ENCODE measurements at regions not wholly inside any gene's neighbourhood (a gene's known extent, or its start where the extent isn't known, plus 50 kb on each side); places are given as distances from the start of the nearest gene placed in this dataset.

DNA sequence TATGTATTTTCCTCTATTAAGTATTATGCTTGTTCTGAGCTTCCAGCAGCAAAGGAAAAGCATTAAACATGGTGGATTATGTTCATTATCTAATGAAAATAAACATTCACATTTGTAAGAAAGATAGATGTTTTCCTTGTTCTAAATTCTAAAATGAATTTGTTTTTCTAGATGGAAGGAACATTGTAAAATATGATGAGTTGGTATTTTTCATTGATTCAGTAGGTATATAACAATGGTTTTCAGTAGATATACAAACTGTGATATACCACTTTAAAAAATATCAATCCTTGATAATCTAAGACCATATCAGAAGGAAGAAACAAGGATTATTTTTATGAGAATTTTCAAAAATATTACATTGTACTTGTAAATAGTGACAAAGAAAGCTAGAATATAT is 290.6 kb upstream of the GOLIM4 start:
- Histone ChIP-seq H3K27ac (ENCODE audit: extremely low read length, insufficient read depth, low read length) (no peak overlapping the region), H3K27me3 (ENCODE audit: control insufficient read depth in 1 of 2, insufficient read depth in 2 of 2, low read length in 2 of 2) (no peaks in the 10 kb centered on the region), H2AFZ (ENCODE audit: low read length) (no peak overlapping the region), H3K79me2 (ENCODE audit: insufficient read depth, low read length) (no peaks in the 10 kb centered on the region), H3K36me3 (replicated peaks in 1 of 2; ENCODE audit: control insufficient read depth in 1 of 2, insufficient read depth in 2 of 2, low read length in 2 of 2) (no peaks in the 10 kb centered on the region), H3K4me1 (ENCODE audit: insufficient read depth, low read length) (no peaks in the 10 kb centered on the region), H3K4me2 (ENCODE audit: low read depth, low read length) (no peak overlapping the region), H3K9me3 (ENCODE audit: low read length) (no peaks in the 10 kb centered on the region), H3K4me3 (replicated peaks in 1 of 3; ENCODE audit: insufficient read depth in 1 of 3, low read depth in 2 of 3, low read length in 3 of 3) (no peak overlapping the region), H3K9ac (ENCODE audit: insufficient read depth, low read depth, low read length) (no peak overlapping the region), H4K20me1 (ENCODE audit: insufficient read depth, low read length) (no peaks in the 10 kb centered on the region)
- TF ChIP-seq MAFF (IDR thresholded peaks at IDR 0.05; ENCODE audit: low read depth, low read length), result peak; percentile 53; the same call in 1 of the 2 replicates
- no peak for TF ChIP-seq NFE2L2 (IDR thresholded peaks at IDR 0.05; ENCODE audit: low read length)
- TF ChIP-seq BCL6 (CRISPR knock-in tag; IDR thresholded peaks at IDR 0.05), result no peak
- peak; percentile 46 to 72; a peak in 3 of 4 replicates for TF ChIP-seq MAFK (conservative IDR thresholded peaks at IDR 0.05 in 1 of 2, IDR thresholded peaks at IDR 0.05 in 1 of 2; ENCODE audit: low read length in 2 of 2)
- no peak for TF ChIP-seq STAG1 (CRISPR knock-in tag; IDR thresholded peaks at IDR 0.05)
- CTCF ChIA-PET (ENCODE audit: low intra/inter-chr PET ratio, low total read pairs), result no interaction called here
- POLR2A ChIA-PET, result no interaction called here
- DNase-seq (ENCODE audit: low spot score) (no peak), FAIRE-seq (no peak), ATAC-seq (no peak)
- no TSS peak for BruUV-seq (replicated peaks)
- intact Hi-C loops (cut with micrococcal nuclease; ENCODE audit: unreplicated experiment) (no loop called here), in situ Hi-C loops (cut with HindIII; ENCODE audit: extremely low pct_ligation_motif_present, low pct_unique_long_range_greater_than_20kb) (no loop called here)

DNA sequence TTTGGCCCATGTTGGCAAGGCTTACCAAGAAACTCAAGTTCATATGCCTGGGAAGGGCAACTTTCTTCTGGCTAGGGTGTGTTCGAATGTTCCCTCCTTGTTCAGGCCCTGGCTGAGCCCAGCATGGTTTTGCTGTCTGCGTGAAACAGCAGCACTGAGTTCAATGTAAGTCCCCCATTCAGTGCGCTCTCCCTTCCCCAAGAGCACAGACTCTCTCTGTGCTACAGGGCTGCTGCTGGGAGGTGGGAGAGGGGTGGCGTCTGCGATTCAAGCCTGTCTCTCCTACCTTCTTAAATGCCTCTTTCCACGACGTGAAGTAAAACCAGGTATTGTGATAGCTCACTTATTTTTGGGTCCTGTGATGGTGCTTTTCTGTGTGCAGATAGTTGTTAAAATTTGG is 289.3 kb upstream of the GOLIM4 start:
- Histone ChIP-seq H3K9me3 (ENCODE audit: low read length) (no peaks in the 10 kb centered on the region), H3K4me3 (replicated peaks in 1 of 3; ENCODE audit: insufficient read depth in 1 of 3, low read depth in 2 of 3, low read length in 3 of 3) (no peak overlapping the region), H3K79me2 (ENCODE audit: insufficient read depth, low read length) (no peaks in the 10 kb centered on the region), H2AFZ (ENCODE audit: low read length) (no peak overlapping the region), H3K9ac (ENCODE audit: insufficient read depth, low read depth, low read length) (no peak overlapping the region), H3K36me3 (replicated peaks in 1 of 2; ENCODE audit: control insufficient read depth in 1 of 2, insufficient read depth in 2 of 2, low read length in 2 of 2) (no peaks in the 10 kb centered on the region), H4K20me1 (ENCODE audit: insufficient read depth, low read length) (no peaks in the 10 kb centered on the region), H3K27me3 (ENCODE audit: control insufficient read depth in 1 of 2, insufficient read depth in 2 of 2, low read length in 2 of 2) (no peaks in the 10 kb centered on the region), H3K27ac (ENCODE audit: extremely low read length, insufficient read depth, low read length) (no peak overlapping the region), H3K4me1 (ENCODE audit: insufficient read depth, low read length) (no peaks in the 10 kb centered on the region), H3K4me2 (ENCODE audit: low read depth, low read length) (no peak overlapping the region)
- FAIRE-seq, result no peak
- intact Hi-C loops (cut with micrococcal nuclease; ENCODE audit: unreplicated experiment), result no loop called here
- BruUV-seq (replicated peaks), result no TSS peak
- ChIA-PET POLR2A (no interaction called here), CTCF (ENCODE audit: low intra/inter-chr PET ratio, low total read pairs) (no interaction called here)
- ATAC-seq, result no peak
- DNase-seq (ENCODE audit: low spot score), result no peak
- whole genome bisulfite sequencing (ENCODE audit: low lambda C conversion rate), result 0% methylated on average over 7 of the region's 7 CpGs
- in situ Hi-C loops (cut with HindIII; ENCODE audit: extremely low pct_ligation_motif_present, low pct_unique_long_range_greater_than_20kb), result no loop called here
- TF ChIP-seq MBD4 (IDR thresholded peaks at IDR 0.05; ENCODE audit: borderline replicate concordance, low read length), result no peak
- TF ChIP-seq NFATC3 (CRISPR knock-in tag; IDR thresholded peaks at IDR 0.05), result no peak
- TF ChIP-seq, protein P1, sequence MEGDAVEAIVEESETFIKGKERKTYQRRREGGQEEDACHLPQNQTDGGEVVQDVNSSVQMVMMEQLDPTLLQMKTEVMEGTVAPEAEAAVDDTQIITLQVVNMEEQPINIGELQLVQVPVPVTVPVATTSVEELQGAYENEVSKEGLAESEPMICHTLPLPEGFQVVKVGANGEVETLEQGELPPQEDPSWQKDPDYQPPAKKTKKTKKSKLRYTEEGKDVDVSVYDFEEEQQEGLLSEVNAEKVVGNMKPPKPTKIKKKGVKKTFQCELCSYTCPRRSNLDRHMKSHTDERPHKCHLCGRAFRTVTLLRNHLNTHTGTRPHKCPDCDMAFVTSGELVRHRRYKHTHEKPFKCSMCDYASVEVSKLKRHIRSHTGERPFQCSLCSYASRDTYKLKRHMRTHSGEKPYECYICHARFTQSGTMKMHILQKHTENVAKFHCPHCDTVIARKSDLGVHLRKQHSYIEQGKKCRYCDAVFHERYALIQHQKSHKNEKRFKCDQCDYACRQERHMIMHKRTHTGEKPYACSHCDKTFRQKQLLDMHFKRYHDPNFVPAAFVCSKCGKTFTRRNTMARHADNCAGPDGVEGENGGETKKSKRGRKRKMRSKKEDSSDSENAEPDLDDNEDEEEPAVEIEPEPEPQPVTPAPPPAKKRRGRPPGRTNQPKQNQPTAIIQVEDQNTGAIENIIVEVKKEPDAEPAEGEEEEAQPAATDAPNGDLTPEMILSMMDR (CRISPR knock-in tag; IDR thresholded peaks at IDR 0.05), result no peak
- TF ChIP-seq, protein P2, sequence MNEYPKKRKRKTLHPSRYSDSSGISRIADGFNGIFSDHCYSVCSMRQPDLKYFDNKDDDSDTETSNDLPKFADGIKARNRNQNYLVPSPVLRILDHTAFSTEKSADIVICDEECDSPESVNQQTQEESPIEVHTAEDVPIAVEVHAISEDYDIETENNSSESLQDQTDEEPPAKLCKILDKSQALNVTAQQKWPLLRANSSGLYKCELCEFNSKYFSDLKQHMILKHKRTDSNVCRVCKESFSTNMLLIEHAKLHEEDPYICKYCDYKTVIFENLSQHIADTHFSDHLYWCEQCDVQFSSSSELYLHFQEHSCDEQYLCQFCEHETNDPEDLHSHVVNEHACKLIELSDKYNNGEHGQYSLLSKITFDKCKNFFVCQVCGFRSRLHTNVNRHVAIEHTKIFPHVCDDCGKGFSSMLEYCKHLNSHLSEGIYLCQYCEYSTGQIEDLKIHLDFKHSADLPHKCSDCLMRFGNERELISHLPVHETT (CRISPR knock-in tag; conservative IDR thresholded peaks at IDR 0.05), result no peak
- TF ChIP-seq, protein P3, sequence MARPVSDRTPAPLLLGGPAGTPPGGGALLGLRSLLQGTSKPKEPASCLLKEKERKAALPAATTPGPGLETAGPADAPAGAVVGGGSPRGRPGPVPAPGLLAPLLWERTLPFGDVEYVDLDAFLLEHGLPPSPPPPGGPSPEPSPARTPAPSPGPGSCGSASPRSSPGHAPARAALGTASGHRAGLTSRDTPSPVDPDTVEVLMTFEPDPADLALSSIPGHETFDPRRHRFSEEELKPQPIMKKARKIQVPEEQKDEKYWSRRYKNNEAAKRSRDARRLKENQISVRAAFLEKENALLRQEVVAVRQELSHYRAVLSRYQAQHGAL (CRISPR knock-in tag; IDR thresholded peaks at IDR 0.05; ENCODE audit: not compliant biosample characterization), result no peak
- TF ChIP-seq, protein P4, sequence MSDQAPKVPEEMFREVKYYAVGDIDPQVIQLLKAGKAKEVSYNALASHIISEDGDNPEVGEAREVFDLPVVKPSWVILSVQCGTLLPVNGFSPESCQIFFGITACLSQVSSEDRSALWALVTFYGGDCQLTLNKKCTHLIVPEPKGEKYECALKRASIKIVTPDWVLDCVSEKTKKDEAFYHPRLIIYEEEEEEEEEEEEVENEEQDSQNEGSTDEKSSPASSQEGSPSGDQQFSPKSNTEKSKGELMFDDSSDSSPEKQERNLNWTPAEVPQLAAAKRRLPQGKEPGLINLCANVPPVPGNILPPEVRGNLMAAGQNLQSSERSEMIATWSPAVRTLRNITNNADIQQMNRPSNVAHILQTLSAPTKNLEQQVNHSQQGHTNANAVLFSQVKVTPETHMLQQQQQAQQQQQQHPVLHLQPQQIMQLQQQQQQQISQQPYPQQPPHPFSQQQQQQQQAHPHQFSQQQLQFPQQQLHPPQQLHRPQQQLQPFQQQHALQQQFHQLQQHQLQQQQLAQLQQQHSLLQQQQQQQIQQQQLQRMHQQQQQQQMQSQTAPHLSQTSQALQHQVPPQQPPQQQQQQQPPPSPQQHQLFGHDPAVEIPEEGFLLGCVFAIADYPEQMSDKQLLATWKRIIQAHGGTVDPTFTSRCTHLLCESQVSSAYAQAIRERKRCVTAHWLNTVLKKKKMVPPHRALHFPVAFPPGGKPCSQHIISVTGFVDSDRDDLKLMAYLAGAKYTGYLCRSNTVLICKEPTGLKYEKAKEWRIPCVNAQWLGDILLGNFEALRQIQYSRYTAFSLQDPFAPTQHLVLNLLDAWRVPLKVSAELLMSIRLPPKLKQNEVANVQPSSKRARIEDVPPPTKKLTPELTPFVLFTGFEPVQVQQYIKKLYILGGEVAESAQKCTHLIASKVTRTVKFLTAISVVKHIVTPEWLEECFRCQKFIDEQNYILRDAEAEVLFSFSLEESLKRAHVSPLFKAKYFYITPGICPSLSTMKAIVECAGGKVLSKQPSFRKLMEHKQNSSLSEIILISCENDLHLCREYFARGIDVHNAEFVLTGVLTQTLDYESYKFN (CRISPR knock-in tag; conservative IDR thresholded peaks at IDR 0.05), result no peak
- TF ChIP-seq, protein P5, sequence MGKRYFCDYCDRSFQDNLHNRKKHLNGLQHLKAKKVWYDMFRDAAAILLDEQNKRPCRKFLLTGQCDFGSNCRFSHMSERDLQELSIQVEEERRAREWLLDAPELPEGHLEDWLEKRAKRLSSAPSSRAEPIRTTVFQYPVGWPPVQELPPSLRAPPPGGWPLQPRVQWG (CRISPR knock-in tag; IDR thresholded peaks at IDR 0.05; ENCODE audit: borderline replicate concordance, low read depth), result no peak
